HG03045 (cell line): ENCODE measurements at regions not wholly inside any gene's neighbourhood (a gene's known extent, or its start where the extent isn't known, plus 50 kb on each side); places are given as distances from the start of the nearest gene placed in this dataset.
"Not testable (repeated sequence)": the region's sequence is repeated elsewhere in the genome, so short reads cannot be mapped to it uniquely, and the experiment has no call there.

Experiments used
- ATAC-seq: cut with Tn5 transposase; IDR thresholded peaks from one replicate; pipeline ENCODE4 v1.9.1; 2021; ENCODE audit warnings: mild to moderate bottlenecking, moderate library complexity; ENCODE audit not compliant: unreplicated experiment

DNA sequence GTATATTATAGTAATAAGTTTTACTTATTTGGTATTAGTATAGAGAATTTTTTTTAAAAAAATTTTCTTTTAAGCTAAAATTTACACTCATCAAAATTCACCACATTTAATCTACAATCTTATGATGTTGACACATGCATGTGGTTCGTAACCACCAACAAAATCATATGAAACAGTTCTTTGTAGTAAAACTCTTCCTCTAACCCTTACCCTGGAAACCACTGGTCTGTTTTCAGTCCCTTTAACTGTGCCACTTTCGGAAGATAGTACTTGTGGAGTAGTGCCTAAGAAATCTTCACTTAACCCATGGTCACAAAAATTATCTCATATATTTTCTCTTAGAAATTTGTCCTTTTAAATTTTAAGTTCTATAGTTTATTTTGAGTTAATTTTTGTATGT, 1498.8 kb downstream of the MAT2B start:
- ATAC-seq: no peak

GRCh38 chr5:165014439-165014838, 1509.0 kb downstream of the MAT2B start:
- ATAC-seq: no peak

- no peak for ATAC-seq
Measured at GRCh38 chr5:165015126-165015525, 1509.7 kb downstream of the MAT2B start.

DNA sequence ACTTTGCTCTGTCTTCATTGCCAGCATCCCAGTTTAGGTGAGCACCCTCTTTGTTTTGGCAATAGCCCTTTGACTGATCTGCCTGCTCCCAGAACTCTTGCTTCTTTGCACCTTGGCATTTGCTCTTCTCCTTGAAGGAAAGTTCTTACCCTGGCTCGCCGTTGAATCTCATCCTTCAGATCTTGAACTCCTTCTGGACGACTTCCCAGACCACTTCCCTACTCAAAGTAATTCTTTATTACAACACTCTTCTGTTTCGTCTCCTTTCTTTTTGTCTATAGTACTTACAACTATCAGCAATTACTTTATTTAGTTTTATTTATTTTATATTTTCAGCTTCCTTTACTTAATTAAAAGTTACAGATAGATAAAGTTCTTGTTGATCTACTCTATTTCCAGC, 1510.1 kb downstream of the MAT2B start:
- no peak for ATAC-seq

GRCh38 chr5:165026971-165027370, 1521.6 kb downstream of the MAT2B start:
- ATAC-seq: no peak

- ATAC-seq: no peak
Measured at GRCh38 chr5:165028356-165028755, 1522.9 kb downstream of the MAT2B start.

GRCh38 chr5:165029099-165029870, 1523.9 kb downstream of the MAT2B start:
- no peak for ATAC-seq

DNA sequence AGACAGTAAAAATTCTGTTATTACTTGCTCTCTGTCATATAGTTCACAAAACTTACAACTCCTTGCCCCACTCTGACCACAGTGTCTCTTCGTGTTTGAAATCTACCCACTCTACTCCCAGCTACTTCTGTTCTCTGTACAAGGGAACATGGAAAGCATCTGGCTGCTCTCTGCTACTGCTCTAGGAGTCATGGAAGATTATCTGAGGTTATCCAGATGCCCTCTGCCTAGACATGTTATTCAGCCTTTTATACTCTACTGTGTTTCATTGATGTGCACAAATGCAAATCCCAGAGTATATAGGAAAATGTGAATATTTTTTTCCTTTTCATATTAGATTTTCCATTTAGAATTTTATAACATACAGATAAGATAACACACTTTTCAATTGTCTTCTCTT, 1525.6 kb downstream of the MAT2B start:
- ATAC-seq: no peak

DNA sequence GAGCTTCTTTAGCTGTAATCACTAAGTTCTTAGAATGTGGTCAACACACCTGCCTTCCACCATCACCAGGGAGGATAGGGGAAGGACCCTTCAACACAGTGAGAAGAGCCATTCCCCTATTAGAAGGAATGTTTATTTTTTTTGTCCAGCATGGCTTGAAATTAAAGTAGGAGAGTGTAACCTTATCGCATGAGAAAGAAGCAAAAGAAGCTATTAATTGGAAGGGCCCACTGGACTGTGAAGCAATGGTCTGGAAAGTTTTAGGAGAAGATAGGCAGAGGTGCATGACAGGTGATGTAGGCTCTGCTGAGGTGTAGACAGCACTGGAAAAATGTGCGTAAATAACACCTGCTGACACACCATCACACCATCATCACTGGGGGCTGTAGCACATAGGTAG, 1526.0 kb downstream of the MAT2B start:
- no peak for ATAC-seq

DNA sequence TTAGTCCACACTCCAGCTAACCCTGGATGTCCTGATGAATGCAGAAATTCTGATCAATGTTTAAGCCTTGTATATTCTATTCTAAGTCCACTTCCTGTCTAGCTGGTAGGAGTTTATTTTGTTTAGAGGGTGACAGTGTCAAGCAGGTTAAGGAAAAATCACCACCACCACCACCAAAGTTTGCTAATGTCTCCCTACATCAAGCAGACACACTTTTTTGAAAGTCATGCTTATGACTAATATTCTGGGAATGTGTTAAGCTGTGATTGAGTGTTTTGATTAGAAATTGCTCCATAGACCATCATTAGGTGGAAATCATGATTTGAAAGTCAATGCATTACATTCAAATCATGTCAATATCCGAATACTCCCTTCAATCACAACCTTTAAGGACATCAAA, 1530.1 kb downstream of the MAT2B start:
- no peak for ATAC-seq

DNA sequence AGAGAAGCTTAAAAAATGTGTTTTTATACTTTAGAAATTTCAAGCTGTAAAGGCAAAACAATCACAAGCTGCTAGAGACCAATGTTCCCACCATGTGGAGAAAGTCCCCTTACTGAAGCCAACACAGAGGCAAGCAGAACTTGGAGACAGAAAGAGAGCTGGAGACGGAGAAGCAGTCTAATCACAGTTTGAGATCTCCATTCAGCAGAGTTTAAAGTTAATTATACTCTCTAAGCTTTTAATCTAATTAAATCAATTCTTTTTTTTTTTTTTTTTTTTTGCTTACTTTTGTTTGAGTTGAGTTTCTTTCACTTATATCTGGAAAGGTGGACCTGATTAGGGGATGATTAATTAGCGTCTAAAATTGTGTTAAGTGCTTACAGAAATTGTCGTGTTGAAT, 1534.3 kb downstream of the MAT2B start:
- no peak for ATAC-seq

DNA sequence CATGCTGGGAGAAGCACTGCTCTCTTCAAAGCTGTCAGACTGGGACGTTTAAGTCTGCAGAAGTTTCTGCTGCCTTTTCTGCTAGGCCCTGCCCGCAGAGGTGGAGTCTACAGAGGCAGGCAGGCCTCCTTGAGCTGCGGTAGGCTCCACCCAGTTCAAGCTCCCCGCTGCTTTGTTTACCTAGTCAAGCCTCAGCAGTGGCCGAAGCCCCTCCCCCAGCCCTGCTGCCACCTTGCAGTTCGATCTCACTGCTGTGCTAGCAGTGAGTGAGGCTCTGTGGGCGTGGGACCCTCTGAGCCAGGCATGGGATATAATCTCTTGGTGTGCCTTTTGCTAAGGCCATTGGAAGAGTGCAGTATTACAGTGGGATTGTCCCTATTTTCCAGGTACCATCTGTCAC, 1540.5 kb downstream of the MAT2B start:
- not testable (repeated sequence) for ATAC-seq

DNA sequence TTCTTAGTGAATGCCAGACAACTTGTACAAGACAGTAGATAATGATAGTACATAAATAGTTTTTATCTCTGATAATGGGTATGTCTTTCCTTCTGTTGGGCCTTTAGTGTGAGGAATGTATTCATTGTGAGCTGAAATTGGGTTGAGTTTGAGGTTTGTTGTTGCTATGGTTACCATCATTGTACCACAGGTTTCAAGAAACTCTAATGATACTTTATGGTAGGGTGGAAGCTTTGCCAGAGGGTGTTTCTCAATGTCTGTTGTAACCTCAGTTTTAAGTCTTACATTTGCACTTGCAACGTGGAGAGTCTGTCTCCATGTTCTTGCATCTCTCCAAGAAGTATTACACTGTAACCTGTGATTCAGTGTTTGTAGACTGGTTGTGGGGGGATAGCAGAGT, 1550.1 kb downstream of the MAT2B start:
- no peak for ATAC-seq

DNA sequence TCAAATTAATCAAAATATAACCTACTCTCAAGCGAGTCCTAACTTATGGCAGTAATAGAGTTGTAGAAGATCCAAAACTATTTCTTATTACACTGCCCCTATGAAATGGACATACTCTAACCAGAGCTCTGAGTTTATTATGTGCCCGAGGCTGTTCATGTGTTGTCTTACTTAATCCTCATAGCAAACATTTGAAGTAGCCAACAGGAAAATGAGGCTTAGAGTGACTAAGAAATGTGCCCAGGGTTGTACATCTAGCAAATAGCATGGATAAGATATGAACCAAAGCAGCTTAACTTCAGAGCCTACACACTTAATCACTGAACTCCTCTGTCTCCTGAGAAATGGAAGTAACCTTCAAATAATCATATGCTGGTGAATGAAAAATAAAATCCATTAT, 1551.7 kb downstream of the MAT2B start:
- ATAC-seq: no peak

DNA sequence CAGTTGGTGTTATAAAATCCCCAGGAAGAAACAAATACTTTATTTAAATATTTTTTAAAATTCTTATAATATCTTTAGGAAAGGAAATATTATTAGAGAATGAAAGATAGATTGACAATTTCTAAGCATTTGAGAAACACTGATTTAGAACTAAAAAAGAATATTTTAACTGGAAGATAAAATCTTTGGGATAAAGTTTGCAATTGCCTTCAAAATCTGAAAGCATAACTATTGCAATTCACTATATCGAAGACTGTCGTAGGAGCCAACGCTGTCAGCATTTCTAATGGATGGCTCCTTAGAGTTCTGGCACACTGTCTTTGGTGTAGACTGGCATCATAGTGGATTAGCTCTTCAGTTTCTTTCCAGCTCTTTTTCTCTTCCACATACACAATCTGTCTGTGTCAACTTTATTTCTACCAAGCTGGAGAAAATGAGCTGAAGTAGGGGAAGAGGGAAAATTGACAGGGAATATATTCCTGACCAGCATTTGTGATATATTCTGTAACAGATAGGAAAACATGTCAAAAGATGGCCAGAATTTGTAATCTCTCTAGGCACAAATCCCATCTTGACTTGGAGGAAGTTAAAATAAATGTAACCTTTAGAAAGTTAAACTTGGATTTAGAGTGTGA, 1561.4 kb downstream of the MAT2B start:
- no peak for ATAC-seq

- no peak for ATAC-seq
Measured at GRCh38 chr5:165076686-165077085, 1571.3 kb downstream of the MAT2B start.

DNA sequence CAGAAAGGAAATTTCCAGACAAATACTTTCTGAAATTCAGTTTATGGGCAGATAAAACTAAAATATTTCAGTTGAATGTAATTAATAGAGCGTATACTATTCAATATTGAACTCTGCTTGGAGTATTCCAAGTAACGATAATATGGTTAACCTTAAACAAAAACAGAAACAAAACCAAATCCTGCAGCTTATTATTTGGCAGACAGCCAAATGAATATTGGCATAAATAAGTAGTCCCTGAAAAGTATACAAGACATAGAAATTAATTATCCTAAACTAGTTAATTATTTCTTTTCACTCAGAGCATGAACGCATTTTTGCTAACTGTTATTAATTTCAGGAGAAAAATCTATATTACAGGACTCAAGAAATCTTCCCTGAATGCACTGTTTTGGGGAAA, 1574.0 kb downstream of the MAT2B start:
- no peak for ATAC-seq

DNA sequence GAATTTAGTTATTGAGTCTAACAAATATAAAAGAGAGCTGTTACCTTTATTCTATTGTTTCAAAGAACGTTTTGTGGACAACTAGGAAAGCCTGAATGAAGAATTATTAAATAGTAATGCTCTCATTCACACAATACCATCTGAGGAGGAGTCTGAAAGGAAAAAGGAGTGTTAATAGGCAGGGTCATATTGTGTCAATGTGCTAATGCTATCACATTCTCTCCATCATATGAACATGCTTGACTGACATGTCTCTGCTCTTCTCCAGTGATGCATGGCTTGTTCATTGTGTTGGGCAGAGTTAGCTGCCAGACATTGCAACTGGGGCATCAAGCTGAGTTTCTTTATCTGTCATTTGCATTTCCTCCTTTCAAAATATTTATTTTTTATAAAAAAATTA, 1578.0 kb downstream of the MAT2B start:
- no peak for ATAC-seq

- no peak for ATAC-seq
Measured at GRCh38 chr5:165086465-165086864, 1581.0 kb downstream of the MAT2B start.

GRCh38 chr5:165094782-165095181, 1589.4 kb downstream of the MAT2B start:
- no peak for ATAC-seq

DNA sequence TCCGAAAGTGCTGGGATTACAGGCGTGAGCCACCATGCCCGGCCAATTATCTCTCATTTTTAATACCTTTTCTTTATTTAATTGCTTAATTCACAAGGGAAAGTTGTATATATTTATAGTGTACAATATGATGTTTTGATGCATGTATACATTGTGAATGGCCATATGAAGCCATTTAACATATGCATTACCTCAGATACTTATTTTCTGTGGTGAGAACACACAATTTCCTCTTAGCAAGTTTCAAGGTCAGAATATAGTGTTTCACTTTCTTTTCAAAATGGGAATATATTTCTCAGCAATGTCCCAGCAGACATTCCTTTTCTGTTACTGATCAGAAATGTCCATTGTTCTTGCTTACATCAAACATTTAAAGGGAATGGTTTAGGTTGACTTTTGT, 1596.3 kb downstream of the MAT2B start:
- no peak for ATAC-seq

- no peak for ATAC-seq
Measured at GRCh38 chr5:165104611-165105010, 1599.2 kb downstream of the MAT2B start.

DNA sequence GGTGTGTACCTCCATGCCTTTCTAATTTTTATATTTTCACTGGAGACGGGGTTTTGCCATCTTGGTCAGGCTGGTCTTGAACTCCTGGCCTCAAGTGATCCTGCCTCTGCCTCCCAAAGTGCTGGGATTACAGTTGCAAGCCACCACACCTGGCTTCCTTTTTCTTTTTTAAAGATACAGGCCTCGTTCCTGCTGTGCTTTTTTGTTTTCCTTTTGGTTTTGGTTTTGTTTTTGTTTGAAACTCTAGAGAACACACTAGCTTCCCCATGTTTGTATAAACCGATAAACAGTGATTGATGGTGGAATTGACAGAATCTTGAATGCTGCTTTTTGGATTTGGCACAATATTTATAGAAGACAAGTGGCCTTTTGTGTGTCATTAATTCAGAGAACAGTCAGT, 1603.4 kb downstream of the MAT2B start:
- no peak for ATAC-seq
